HUES6 (cell line): ENCODE measurements at regions not wholly inside any gene's neighbourhood (a gene's known extent, or its start where the extent isn't known, plus 50 kb on each side); places are given as distances from the start of the nearest gene placed in this dataset.

Experiments
- H3K27ac ChIP-seq: 2 replicates; pipeline ENCODE4 v1.7.0; 2013; ENCODE audit warnings: low read depth, mild to moderate bottlenecking, low read length, inconsistent platforms
- H3K27me3 ChIP-seq: 2 replicates; pipeline ENCODE4 v1.6.1; 2013; ENCODE audit warnings: low read length; ENCODE audit not compliant: control insufficient read depth, insufficient read depth
- H3K36me3 ChIP-seq: 2 replicates; pipeline ENCODE4 v1.6.1; 2013; ENCODE audit warnings: low read length; ENCODE audit not compliant: control insufficient read depth, insufficient read depth
- H3K4me1 ChIP-seq: 2 replicates; pipeline ENCODE4 v1.6.1; 2013; ENCODE audit warnings: low read length; ENCODE audit not compliant: control insufficient read depth, insufficient read depth
- H3K4me3 ChIP-seq: 2 replicates; pipeline ENCODE4 v1.5.1; 2013; ENCODE audit warnings: low read depth, low read length
- H3K9ac ChIP-seq: one replicate; pipeline ENCODE4 v1.6.1; 2013; ENCODE audit warnings: mild to moderate bottlenecking, low read length
- H3K9me3 ChIP-seq: 2 replicates; pipeline ENCODE4 v1.6.1; 2013; ENCODE audit warnings: low read depth, low read length; ENCODE audit not compliant: control insufficient read depth, insufficient read depth

- H3K9me3 ChIP-seq, result no peaks in the 10 kb centered on the region
- no peak overlapping the region for H3K27ac ChIP-seq
Observed at GRCh38 chr3:132183811-132184210, 133.4 kb upstream of the ACP3 start.

GRCh38 chr3:132187746-132188145, 129.5 kb upstream of the ACP3 start:
- H3K27ac ChIP-seq, result no peak overlapping the region
- no peaks in the 10 kb centered on the region for H3K4me1 ChIP-seq
- no peaks in the 10 kb centered on the region for H3K9me3 ChIP-seq
- no peak overlapping the region for H3K4me3 ChIP-seq
- no peaks in the 10 kb centered on the region for H3K36me3 ChIP-seq
- H3K27me3 ChIP-seq, result no peaks in the 10 kb centered on the region
- H3K9ac ChIP-seq, result no peak overlapping the region

More at GRCh38 chr3:132183811-132184210, 133.4 kb upstream of the ACP3 start:
- no peak overlapping the region for H3K4me3 ChIP-seq
- no peak overlapping the region for H3K9ac ChIP-seq
- peaks cover 6% of the 10 kb centered on the region for H3K4me1 ChIP-seq
- H3K27me3 ChIP-seq, result no peaks in the 10 kb centered on the region
- no peaks in the 10 kb centered on the region for H3K36me3 ChIP-seq

DNA sequence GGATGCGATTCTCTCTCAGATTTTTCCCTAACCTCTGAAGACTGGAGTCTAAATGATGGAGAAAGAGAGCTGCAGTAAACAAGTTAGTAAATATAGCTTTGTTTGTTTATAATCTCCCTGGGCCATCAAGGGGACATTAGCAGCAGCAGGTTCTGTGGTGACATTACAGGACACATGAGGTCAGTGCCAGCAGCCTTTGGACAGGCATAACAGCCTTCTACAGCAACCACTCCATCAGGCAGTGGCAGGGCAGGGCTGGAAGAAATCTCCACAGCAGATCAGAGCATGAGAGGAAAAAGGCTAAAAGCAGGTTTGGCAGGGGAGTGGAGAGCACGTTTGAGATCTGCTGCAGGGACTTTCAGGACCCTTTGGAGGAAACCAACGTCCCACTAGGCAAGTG, 127.6 kb upstream of the ACP3 start:
- H3K4me3 ChIP-seq, result no peak overlapping the region
- no peaks in the 10 kb centered on the region for H3K36me3 ChIP-seq
- H3K4me1 ChIP-seq, result no peaks in the 10 kb centered on the region
- H3K9me3 ChIP-seq, result no peaks in the 10 kb centered on the region
- no peak overlapping the region for H3K27ac ChIP-seq
- no peaks in the 10 kb centered on the region for H3K27me3 ChIP-seq
- H3K9ac ChIP-seq, result no peak overlapping the region

DNA sequence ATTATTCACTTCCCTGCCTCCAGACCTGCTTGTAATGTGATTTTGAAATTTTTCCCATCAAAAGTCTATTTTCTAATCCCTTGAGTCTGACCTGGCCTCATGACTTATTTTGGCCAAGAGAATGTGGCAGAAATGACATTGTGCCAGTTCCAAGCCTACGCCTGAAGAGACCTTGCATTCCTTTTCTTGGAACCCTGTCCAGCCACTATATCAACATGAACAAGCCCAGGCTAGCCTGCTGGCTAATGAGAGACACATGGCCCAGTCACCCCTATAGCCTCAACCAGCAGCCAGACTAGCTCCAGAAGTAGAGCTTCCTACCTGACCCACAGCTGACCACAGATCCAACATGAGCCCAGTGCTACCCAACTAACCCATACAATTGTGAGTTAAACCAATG, 121.1 kb upstream of the ACP3 start:
- no peak overlapping the region for H3K9ac ChIP-seq
- no peaks in the 10 kb centered on the region for H3K36me3 ChIP-seq
- no peaks in the 10 kb centered on the region for H3K9me3 ChIP-seq
- no peaks in the 10 kb centered on the region; the same call in 1 of the 2 replicates for H3K27me3 ChIP-seq
- no peak overlapping the region for H3K4me3 ChIP-seq
- no peak overlapping the region for H3K27ac ChIP-seq
- no peaks in the 10 kb centered on the region for H3K4me1 ChIP-seq

GRCh38 chr3:132198516-132198915, 118.7 kb upstream of the ACP3 start:
- H3K36me3 ChIP-seq, result no peaks in the 10 kb centered on the region
- no peaks in the 10 kb centered on the region; the same call in 1 of the 2 replicates for H3K27me3 ChIP-seq
- no peaks in the 10 kb centered on the region for H3K4me1 ChIP-seq
- H3K4me3 ChIP-seq, result no peak overlapping the region
- no peaks in the 10 kb centered on the region for H3K9me3 ChIP-seq
- no peak overlapping the region for H3K27ac ChIP-seq
- H3K9ac ChIP-seq, result no peak overlapping the region

GRCh38 chr3:132199451-132199850, 117.8 kb upstream of the ACP3 start:
- Histone ChIP-seq H3K9me3 (no peaks in the 10 kb centered on the region), H3K27ac (no peak overlapping the region), H3K4me3 (no peak overlapping the region), H3K4me1 (no peaks in the 10 kb centered on the region), H3K9ac (no peak overlapping the region), H3K36me3 (no peaks in the 10 kb centered on the region), H3K27me3 (no peaks in the 10 kb centered on the region; the same call in 1 of the 2 replicates)

- peaks cover 6% of the 10 kb centered on the region for H3K27me3 ChIP-seq
- no peaks in the 10 kb centered on the region for H3K36me3 ChIP-seq
- H3K9ac ChIP-seq, result no peak overlapping the region
- no peaks in the 10 kb centered on the region for H3K9me3 ChIP-seq
- no peak overlapping the region for H3K4me3 ChIP-seq
- peaks cover 2% of the 10 kb centered on the region; the same call in 1 of the 2 replicates for H3K4me1 ChIP-seq
- no peak overlapping the region for H3K27ac ChIP-seq
Observed at GRCh38 chr3:132202586-132202985, 114.6 kb upstream of the ACP3 start.

DNA sequence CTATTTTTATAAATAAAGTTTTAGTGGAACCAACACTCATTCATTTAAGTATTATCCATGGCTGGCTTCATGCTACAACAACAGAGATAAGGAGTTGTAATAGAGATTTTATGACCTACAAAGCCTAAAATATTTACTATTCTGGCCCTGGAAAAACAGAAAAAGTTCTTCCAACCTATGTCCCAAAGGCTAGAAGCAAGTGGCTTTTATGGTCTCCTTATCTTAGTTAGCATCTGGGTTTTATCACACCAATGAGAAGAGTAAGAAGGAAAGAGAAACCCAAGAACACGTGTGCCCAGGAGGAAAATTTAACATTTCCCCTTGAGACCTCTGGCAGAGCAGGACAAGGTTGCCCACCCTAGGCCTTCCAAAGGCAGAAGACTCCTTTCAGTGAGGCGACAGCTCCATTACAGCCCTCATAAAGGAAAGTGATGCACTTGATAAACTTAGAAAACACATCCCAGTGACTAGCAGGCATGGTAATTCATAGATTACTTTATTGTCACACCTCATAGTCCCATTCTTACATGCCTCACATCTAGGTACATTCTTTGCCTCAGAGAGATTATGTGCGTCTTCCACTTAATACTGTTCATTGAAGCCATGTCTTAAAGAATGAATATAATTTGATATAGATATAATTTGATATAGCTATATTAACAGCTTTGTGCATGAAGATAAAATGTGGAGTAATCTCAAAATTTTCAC, 113.2 kb upstream of the ACP3 start:
- no peak overlapping the region for H3K4me3 ChIP-seq
- H3K9ac ChIP-seq, result no peak overlapping the region
- H3K9me3 ChIP-seq, result no peaks in the 10 kb centered on the region
- H3K27ac ChIP-seq, result no peak overlapping the region
- H3K36me3 ChIP-seq, result no peaks in the 10 kb centered on the region
- peaks cover 2% of the 10 kb centered on the region; the same call in 1 of the 2 replicates for H3K4me1 ChIP-seq
- H3K27me3 ChIP-seq, result peaks cover 21% of the 10 kb centered on the region

DNA sequence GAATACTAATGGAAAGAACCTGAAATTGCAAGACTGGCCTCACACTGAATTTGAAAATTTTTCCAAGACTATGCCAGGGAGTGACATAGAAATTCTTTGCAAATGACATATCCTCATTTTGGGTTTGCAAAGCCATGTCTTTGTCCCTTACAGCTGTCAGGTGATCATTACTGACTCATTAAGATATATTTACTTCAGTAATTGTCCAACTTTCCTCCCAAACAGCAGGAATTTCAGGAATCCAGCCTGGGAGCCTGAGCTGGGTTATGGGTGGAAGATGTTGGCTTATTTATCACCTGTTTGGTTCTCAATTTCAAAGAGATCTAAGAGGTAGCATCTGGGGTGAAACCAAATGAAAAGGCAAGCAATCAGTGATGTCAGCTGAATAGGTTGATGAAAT, 111.6 kb upstream of the ACP3 start:
- peaks cover 2% of the 10 kb centered on the region; the same call in 1 of the 2 replicates for H3K4me1 ChIP-seq
- H3K27ac ChIP-seq, result no peak overlapping the region
- peaks cover 37% of the 10 kb centered on the region for H3K27me3 ChIP-seq
- no peak overlapping the region for H3K9ac ChIP-seq
- no peak overlapping the region for H3K4me3 ChIP-seq
- no peaks in the 10 kb centered on the region for H3K36me3 ChIP-seq
- H3K9me3 ChIP-seq, result no peaks in the 10 kb centered on the region

DNA sequence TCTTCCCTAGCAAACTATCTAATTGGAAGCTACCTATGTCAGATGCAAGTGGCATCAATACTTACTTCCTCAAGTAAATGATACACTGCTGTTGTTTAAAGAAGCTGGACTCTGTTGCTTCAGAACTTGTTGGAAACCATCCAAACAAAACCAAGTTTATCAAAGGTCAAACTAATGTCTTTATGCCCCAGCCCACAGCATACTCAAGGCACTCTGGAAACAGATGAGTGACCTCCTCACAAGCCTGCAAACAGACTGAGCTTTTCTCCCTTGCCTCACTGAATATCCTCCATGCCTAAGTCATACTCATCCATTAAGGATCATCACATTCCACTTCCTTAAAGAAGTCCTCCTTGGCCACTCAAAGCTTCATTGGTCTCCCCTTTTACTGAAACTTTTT, 107.4 kb upstream of the ACP3 start:
- H3K36me3 ChIP-seq, result no peaks in the 10 kb centered on the region
- H3K27ac ChIP-seq, result no peak overlapping the region
- peaks cover 78% of the 10 kb centered on the region for H3K27me3 ChIP-seq
- H3K9ac ChIP-seq, result no peak overlapping the region
- H3K4me1 ChIP-seq, result peaks cover 2% of the 10 kb centered on the region; the same call in 1 of the 2 replicates
- no peaks in the 10 kb centered on the region for H3K9me3 ChIP-seq
- no peak overlapping the region for H3K4me3 ChIP-seq

- Histone ChIP-seq H3K4me1 (peaks cover 2% of the 10 kb centered on the region; the same call in 1 of the 2 replicates), H3K9me3 (no peaks in the 10 kb centered on the region), H3K4me3 (no peak overlapping the region), H3K9ac (no peak overlapping the region), H3K27me3 (peaks cover 78% of the 10 kb centered on the region), H3K36me3 (no peaks in the 10 kb centered on the region), H3K27ac (no peak overlapping the region)
Observed at GRCh38 chr3:132210476-132211346, 106.5 kb upstream of the ACP3 start.
